MG63 (cell line): ENCODE measurements at regions not wholly inside any gene's neighbourhood (a gene's known extent, or its start where the extent isn't known, plus 50 kb on each side); places are given as distances from the start of the nearest gene placed in this dataset.
"Not testable (repeated sequence)": the region's sequence is repeated elsewhere in the genome, so short reads cannot be mapped to it uniquely, and the experiment has no call there.

Experiments used
- DNase-seq: peaks from one replicate; pipeline ENCODE4 v3.0.0-alpha.2; 2020
- H3K27me3 ChIP-seq: fragments of 250-450 bp; sonication (Bioruptor Pico); 2 replicates; pipeline ENCODE4 v1.5.1; 2020; ENCODE audit warnings: mild to moderate bottlenecking, moderate library complexity
- H3K36me3 ChIP-seq: fragments of 250-450 bp; sonication (Bioruptor Pico); 2 replicates; pipeline ENCODE4 v1.5.1; 2020; ENCODE audit warnings: mild to moderate bottlenecking, moderate library complexity
- H3K4me3 ChIP-seq: fragments of 250-450 bp; sonication (Bioruptor Pico); 2 replicates; pipeline ENCODE4 v1.5.1; 2020; ENCODE audit warnings: mild to moderate bottlenecking, moderate library complexity
- H3K9me3 ChIP-seq: fragments of 250-450 bp; sonication (Bioruptor Pico); 2 replicates; pipeline ENCODE4 v1.5.1; 2020; ENCODE audit warnings: mild to moderate bottlenecking, moderate library complexity

DNA sequence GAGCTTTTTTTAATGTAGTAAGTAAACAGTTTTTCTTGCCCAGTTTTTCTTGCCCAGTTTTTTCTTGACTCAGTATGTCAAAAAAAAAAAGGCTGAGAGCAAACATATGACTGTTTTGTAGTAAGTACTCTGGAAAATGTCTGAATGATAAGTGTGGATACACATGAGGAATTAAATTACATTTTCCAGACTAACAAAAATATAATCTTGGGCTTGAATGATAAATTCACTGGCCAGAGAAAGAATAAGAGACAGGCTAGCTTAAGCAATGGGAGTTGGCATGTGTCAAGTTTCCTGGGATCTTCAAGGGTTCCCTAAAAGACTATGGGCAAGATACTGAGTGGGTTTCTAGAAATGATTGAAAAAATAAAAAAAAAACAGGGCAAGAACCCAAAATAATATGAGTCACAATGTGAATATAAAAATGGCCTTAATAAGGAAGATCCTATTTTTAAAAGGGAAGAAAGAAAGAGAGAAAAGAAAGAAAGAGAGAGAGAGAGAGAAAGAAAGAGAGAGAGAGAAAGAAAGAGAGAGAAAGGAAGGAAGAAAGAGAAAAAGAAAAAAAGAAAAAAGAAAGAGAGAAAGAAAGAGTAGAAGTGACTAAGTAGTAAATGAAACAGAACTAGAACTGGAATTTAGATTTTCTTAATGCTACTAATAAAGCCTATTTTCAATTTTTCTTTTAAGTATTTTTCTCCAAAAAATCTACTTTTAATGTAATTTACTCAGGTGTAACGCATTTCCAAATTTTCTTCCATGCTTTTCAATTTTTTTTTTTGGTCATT, 60.2 kb downstream of the TFPI2 start:
- H3K9me3 ChIP-seq, result no peaks in the 10 kb centered on the region
- no peak for DNase-seq
- H3K27me3 ChIP-seq, result peaks cover 5% of the 10 kb centered on the region; the same call in 1 of the 2 replicates
- no peaks in the 10 kb centered on the region for H3K36me3 ChIP-seq
- H3K4me3 ChIP-seq, result no peak overlapping the region

- Histone ChIP-seq H3K36me3 (no peaks in the 10 kb centered on the region), H3K4me3 (no peak overlapping the region), H3K9me3 (no peaks in the 10 kb centered on the region), H3K27me3 (peaks cover 3% of the 10 kb centered on the region; the same call in 1 of the 2 replicates)
- DNase-seq, result no peak
These were observed 62.3 kb downstream of the TFPI2 start for GRCh38 chr7:93828260-93828659.

DNA sequence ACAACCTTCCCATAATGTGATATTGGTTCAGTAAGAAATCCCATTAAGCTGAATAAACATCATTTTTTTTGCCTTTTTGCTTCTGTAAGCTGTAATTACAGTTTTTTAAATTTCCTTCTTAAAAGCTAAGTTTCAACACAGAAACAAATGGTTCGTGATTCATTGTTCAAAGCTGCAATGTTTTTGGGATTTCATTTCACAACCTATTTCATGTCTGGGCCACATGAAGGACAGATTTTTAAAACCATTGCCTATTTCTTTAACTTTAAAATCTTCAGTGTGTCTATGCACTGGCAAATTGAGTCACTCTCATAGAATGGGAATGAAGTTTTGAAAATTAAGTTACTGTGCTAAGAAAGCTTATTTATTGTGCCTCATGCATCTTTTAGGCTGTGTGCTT, 66.9 kb downstream of the TFPI2 start:
- DNase-seq, result no peak
- Histone ChIP-seq H3K36me3 (no peaks in the 10 kb centered on the region), H3K27me3 (no peaks in the 10 kb centered on the region), H3K9me3 (no peaks in the 10 kb centered on the region), H3K4me3 (no peak overlapping the region)

- Histone ChIP-seq H3K36me3 (no peaks in the 10 kb centered on the region), H3K27me3 (no peaks in the 10 kb centered on the region), H3K4me3 (no peak overlapping the region), H3K9me3 (no peaks in the 10 kb centered on the region)
- no peak for DNase-seq
These were observed 69.1 kb downstream of the TFPI2 start for GRCh38 chr7:93821463-93821862.

DNA sequence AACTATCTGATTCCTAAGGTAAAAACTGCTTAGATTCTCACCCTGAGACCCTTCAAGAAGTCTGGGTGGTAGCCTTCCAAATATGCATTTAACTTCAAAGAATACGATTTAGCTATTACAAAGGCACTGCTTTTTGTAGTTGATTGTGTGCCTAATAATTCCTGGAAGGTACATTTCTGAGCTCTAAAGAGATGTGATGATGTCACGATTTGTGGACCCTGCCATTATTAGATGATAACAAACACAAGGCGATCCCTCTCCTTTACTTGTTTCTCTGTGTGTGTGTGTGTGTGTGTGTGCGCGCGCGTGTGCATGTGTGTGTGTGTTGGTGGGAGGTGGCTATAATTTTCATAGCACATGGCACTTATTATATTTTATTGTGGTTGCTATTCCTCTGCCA, 70.9 kb downstream of the TFPI2 start:
- Histone ChIP-seq H3K4me3 (no peak overlapping the region), H3K9me3 (no peaks in the 10 kb centered on the region), H3K27me3 (no peaks in the 10 kb centered on the region), H3K36me3 (no peaks in the 10 kb centered on the region)
- DNase-seq, result no peak

DNA sequence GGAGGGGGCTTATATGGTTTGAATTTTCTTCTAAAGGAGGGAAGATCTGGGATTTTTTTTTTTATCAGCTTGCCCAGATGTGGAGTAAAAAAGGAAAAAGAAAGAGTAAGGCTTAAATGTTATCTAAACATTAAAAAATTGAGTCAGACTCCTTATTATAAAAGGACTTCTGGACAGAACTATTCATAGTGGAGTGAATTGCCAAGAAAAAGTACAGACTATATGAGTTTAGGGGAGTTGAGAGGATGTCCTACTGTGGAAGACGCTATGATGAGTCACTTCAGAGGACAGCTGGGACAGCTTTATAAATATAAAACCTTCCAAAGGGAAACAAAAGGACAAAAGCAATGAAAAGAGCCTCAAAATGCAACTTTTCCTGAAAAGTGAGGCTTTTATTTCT, 73.0 kb downstream of the TFPI2 start:
- Histone ChIP-seq H3K4me3 (no peak overlapping the region), H3K27me3 (no peaks in the 10 kb centered on the region), H3K36me3 (no peaks in the 10 kb centered on the region), H3K9me3 (no peaks in the 10 kb centered on the region)
- no peak for DNase-seq

DNA sequence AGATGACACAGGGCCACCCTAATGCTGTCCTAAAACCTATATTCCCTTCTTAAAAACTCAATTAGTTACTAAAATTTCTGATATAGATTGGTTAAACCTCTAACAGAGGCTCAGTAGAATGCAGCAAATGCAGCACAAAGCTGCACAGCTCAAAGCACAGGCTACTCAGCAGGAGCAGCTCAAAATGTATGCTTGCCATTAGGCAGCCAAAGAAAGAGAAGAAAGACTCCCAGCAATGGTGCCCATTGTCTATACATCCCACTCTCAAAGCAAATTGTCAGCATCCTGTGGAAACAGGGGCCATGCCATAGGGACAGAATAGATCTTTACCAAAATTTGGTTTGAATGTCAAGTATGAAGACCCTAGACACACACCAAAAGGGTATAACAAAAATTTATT, 73.5 kb downstream of the TFPI2 start:
- H3K36me3 ChIP-seq, result no peaks in the 10 kb centered on the region
- no peaks in the 10 kb centered on the region for H3K9me3 ChIP-seq
- no peak overlapping the region for H3K4me3 ChIP-seq
- DNase-seq, result no peak
- no peaks in the 10 kb centered on the region for H3K27me3 ChIP-seq

- H3K9me3 ChIP-seq, result no peaks in the 10 kb centered on the region
- no peaks in the 10 kb centered on the region for H3K36me3 ChIP-seq
- DNase-seq, result no peak
- no peaks in the 10 kb centered on the region for H3K27me3 ChIP-seq
- no peak overlapping the region for H3K4me3 ChIP-seq
These were observed 77.0 kb downstream of the TFPI2 start for GRCh38 chr7:93813514-93813913.

DNA sequence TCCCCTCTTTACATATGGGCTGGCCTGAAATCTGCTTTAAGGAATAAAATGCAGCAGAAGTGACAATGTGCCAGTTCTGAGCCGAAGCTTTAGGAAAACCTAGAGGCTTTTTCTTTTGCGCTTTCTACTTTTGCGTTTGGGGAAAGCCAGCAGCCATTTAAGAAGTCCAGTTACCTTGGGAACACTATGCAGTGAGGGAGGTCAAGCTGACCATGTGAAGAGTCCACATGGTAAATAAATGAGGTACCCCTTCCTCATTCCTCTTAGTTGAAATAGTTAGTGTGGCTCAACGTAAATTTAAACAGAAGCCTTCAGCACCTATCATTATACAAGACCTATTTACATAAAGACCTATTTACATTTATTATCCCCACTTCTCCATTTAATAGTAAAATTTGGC, 78.5 kb downstream of the TFPI2 start:
- Histone ChIP-seq H3K36me3 (no peaks in the 10 kb centered on the region), H3K27me3 (no peaks in the 10 kb centered on the region), H3K9me3 (no peaks in the 10 kb centered on the region), H3K4me3 (no peak overlapping the region)
- no peak for DNase-seq

DNA sequence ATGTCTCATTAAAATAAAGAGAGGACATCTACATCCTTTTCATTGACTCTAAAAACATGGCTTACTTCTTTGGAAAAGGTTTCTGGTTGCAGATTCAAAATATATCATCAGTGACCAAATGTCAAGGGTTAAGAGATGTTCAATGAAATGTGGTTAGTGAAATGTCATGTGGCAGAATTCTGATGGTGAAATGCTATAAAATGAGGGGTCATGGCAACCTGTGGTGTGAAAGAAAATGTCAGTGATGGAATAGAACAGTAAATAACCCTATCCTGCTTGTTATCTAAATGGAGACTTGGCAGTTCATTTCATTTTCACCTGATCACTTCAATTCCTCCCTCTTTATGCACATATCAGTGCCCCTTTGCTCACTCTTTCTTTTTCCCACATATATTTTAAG, 79.4 kb downstream of the TFPI2 start:
- no peaks in the 10 kb centered on the region for H3K9me3 ChIP-seq
- H3K27me3 ChIP-seq, result no peaks in the 10 kb centered on the region
- H3K4me3 ChIP-seq, result no peak overlapping the region
- H3K36me3 ChIP-seq, result no peaks in the 10 kb centered on the region
- DNase-seq, result no peak

- DNase-seq, result no peak
- H3K27me3 ChIP-seq, result no peaks in the 10 kb centered on the region
These were observed 80.0 kb downstream of the TFPI2 start for GRCh38 chr7:93810561-93810960.

DNA sequence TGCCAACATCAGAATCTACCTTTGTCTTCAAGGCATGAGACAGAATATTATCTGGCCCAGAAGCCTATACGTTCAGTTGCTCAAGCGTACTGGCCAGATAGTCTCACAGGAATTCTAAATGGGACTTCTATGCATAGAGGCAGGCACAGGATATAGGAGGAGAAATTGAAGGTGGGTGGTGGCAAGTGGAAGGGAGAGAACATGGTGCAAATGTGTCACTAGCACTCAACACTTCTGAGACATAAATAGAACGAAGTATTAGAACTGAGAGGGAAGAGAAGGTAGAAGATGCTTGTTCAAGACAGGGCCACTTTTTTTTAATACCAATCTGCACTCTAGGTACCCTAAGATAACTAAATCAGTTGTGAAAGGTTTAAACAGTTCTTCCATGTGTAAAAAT, 85.8 kb downstream of the TFPI2 start:
- H3K4me3 ChIP-seq, result no peak overlapping the region
- no peaks in the 10 kb centered on the region for H3K36me3 ChIP-seq

More at GRCh38 chr7:93810561-93810960, 80.0 kb downstream of the TFPI2 start:
- Histone ChIP-seq H3K4me3 (no peak overlapping the region), H3K36me3 (no peaks in the 10 kb centered on the region), H3K9me3 (no peaks in the 10 kb centered on the region)

DNA sequence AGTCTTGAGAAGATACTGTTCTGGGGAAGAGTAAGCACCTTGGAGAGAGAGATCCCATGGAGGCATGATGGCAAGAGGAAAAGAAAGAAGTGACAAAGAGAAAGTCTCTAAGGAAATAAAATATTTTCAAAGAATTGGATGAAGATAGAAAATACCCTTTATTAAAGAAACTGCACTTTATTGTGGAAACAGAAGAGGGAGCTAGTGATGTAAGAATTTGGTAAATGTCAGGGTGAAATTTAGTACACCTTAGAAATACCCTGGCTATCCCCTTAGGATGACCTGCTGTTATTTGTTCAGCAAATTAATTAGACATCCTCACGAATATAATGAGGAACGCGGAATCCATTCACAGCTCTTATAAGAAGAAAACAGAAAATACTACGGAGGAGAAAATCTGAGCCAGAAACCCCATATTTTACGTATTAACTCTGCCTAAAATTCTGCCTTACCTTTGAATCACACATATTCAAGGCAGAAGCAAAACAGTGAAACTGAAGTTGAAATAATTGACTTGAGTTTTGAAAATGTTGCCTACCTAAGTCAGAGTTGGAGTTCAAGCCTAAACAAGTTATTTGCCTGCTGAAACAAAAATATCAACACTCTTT, 90.7 kb downstream of the TFPI2 start:
- no peaks in the 10 kb centered on the region for H3K27me3 ChIP-seq
- H3K9me3 ChIP-seq, result no peaks in the 10 kb centered on the region
- no peak for DNase-seq
- no peak overlapping the region for H3K4me3 ChIP-seq
- no peaks in the 10 kb centered on the region for H3K36me3 ChIP-seq

More for the DNA sequence above, 85.8 kb downstream of the TFPI2 start:
- Histone ChIP-seq H3K9me3 (no peaks in the 10 kb centered on the region), H3K27me3 (no peaks in the 10 kb centered on the region)
- no peak for DNase-seq

GRCh38 chr7:93793084-93793697, 97.4 kb downstream of the TFPI2 start:
- not testable (repeated sequence) for DNase-seq, H3K9me3 ChIP-seq, H3K36me3 ChIP-seq, H3K4me3 ChIP-seq, H3K27me3 ChIP-seq

GRCh38 chr7:93779115-93779514, 111.4 kb downstream of the TFPI2 start:
- no peak for DNase-seq
- Histone ChIP-seq H3K36me3 (no peaks in the 10 kb centered on the region), H3K4me3 (no peak overlapping the region), H3K9me3 (no peaks in the 10 kb centered on the region), H3K27me3 (no peaks in the 10 kb centered on the region)

GRCh38 chr7:93778384-93778783, 112.2 kb downstream of the TFPI2 start:
- Histone ChIP-seq H3K9me3 (no peaks in the 10 kb centered on the region), H3K36me3 (no peaks in the 10 kb centered on the region), H3K4me3 (no peak overlapping the region), H3K27me3 (no peaks in the 10 kb centered on the region)
- no peak for DNase-seq

DNA sequence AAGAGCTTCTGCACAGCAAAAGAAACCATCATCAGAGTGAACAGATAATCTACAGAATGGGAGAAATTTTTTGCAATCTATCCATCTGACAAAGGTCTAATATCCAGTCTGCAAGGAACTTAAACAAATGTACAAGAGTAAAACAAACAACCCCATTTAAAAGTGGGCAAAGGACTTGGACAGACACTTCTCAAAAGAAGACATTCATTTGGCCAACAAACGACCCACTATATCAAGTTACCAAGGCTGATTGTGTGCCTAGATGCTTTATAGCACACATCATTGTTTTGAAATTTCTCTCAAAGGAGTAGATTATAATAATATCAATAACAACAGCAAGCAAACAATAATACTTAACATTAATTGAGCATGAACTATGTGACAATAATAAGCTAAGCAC, 117.1 kb downstream of the TFPI2 start:
- no peaks in the 10 kb centered on the region for H3K36me3 ChIP-seq
- no peaks in the 10 kb centered on the region for H3K27me3 ChIP-seq
- DNase-seq, result no peak

GRCh38 chr7:93765475-93765874, 125.1 kb downstream of the TFPI2 start:
- H3K4me3 ChIP-seq, result no peak overlapping the region
- no peak for DNase-seq
- no peaks in the 10 kb centered on the region for H3K36me3 ChIP-seq
- H3K9me3 ChIP-seq, result no peaks in the 10 kb centered on the region
- no peaks in the 10 kb centered on the region for H3K27me3 ChIP-seq

More for the DNA sequence above, 117.1 kb downstream of the TFPI2 start:
- Histone ChIP-seq H3K9me3 (no peaks in the 10 kb centered on the region), H3K4me3 (no peak overlapping the region)
